IMR-90 (cell line): ENCODE measurements at regions not wholly inside any gene's neighbourhood (a gene's known extent, or its start where the extent isn't known, plus 50 kb on each side); places are given as distances from the start of the nearest gene placed in this dataset.

Experiments used
- ATAC-seq: fragments of 200-7000 bp; cut with Tn5 transposase; 2 replicates; pipeline ENCODE4 v1.9.1; 2020; ENCODE audit warnings: low read depth, mild to moderate bottlenecking, moderate library complexity
- BruUV-seq: library from RNA; stranded (reverse); fragments of 400-500 nt; replicated peaks from 2 replicates; lab custom pipeline; 2021; lab: Mats Ljungman, UMichigan
- CTCF ChIA-PET: fragments of 300-600 bp; formaldehyde crosslinking; extraction: SDS; loops from one replicate; lab custom pipeline; 2021; ENCODE audit warnings: antibody characterized with exemption; lab: Yijun Ruan, JAX
- POLR2A ChIA-PET: fragments of 300-600 bp; sonication (Branson Sonifier 250); formaldehyde crosslinking; loops from one replicate; lab custom pipeline; 2022; ENCODE audit warnings: antibody characterized with exemption; ENCODE audit not compliant: unreplicated experiment; lab: Charles Lee
- DNase-seq: peaks from one replicate; pipeline ENCODE4 v3.0.0; 2013
- H2AFZ ChIP-seq: replicated peaks from 2 replicates; pipeline ENCODE3; 2013; ENCODE audit warnings: low read length, mild to moderate bottlenecking; ENCODE audit not compliant: poor library complexity
- H2AK5ac ChIP-seq: 2 replicates; pipeline ENCODE4 v1.6.1; 2013; ENCODE audit warnings: low read depth, low read length, inconsistent platforms
- H2AK9ac ChIP-seq: replicated peaks from 2 replicates; pipeline ENCODE3; 2013; ENCODE audit warnings: mild to moderate bottlenecking, low read depth, low read length, moderate library complexity; ENCODE audit not compliant: poor library complexity
- H2BK120ac ChIP-seq: 2 replicates; pipeline ENCODE4 v1.6.1; 2013; ENCODE audit warnings: low read depth, low read length, inconsistent platforms
- H2BK15ac ChIP-seq: 3 replicates; pipeline ENCODE4 v1.6.1; 2013; ENCODE audit warnings: low read depth, low read length, inconsistent platforms
- H2BK20ac ChIP-seq: 2 replicates; pipeline ENCODE4 v1.6.1; 2013; ENCODE audit warnings: low read depth, mild to moderate bottlenecking, inconsistent platforms, low read length, moderate library complexity
- H2BK5ac ChIP-seq: 2 replicates; pipeline ENCODE4 v1.6.1; 2013; ENCODE audit warnings: mild to moderate bottlenecking, low read depth, low read length, inconsistent platforms; ENCODE audit not compliant: poor library complexity, severe bottlenecking
- H3K14ac ChIP-seq: replicated peaks from 2 replicates; pipeline ENCODE4 v1.6.1; 2013; ENCODE audit warnings: low read depth, low read length, inconsistent platforms
- H3K18ac ChIP-seq: 2 replicates; pipeline ENCODE4 v1.6.1; 2013; ENCODE audit warnings: low read depth, low read length, control low read depth
- H3K23ac ChIP-seq: 2 replicates; pipeline ENCODE4 v1.6.1; 2013; ENCODE audit warnings: low read depth, low read length, inconsistent platforms
- H3K27ac ChIP-seq: 2 replicates; pipeline ENCODE4 v1.5.1; 2013; ENCODE audit warnings: mild to moderate bottlenecking, control low read depth, low read length; ENCODE audit not compliant: insufficient read depth
- H3K27me3 ChIP-seq: 2 replicates; pipeline ENCODE4 v1.6.1; 2013; ENCODE audit warnings: low read length; ENCODE audit not compliant: control insufficient read depth, insufficient read depth
- H3K36me3 ChIP-seq: 2 replicates; pipeline ENCODE4 v1.6.1; 2013; ENCODE audit warnings: low read length, mixed read lengths; ENCODE audit not compliant: control insufficient read depth, insufficient read depth
- H3K4ac ChIP-seq: 2 replicates; pipeline ENCODE4 v1.6.1; 2013; ENCODE audit warnings: low read depth, low read length, inconsistent platforms
- H3K4me1 ChIP-seq: 2 replicates; pipeline ENCODE4 v1.6.1; 2013; ENCODE audit warnings: low read length, mixed read lengths; ENCODE audit not compliant: control insufficient read depth, insufficient read depth
- H3K4me2 ChIP-seq: 2 replicates; pipeline ENCODE4 v1.6.1; 2013; ENCODE audit warnings: low read depth, mild to moderate bottlenecking, control low read depth, low read length, moderate library complexity
- H3K4me3 ChIP-seq: 2 replicates; pipeline ENCODE4 v1.5.1; 2013; ENCODE audit warnings: low read depth, mild to moderate bottlenecking, control low read depth, low read length, moderate library complexity; ENCODE audit not compliant: insufficient read depth
- H3K56ac ChIP-seq: 2 replicates; pipeline ENCODE4 v1.6.1; 2013; ENCODE audit warnings: low read length, inconsistent platforms; ENCODE audit not compliant: insufficient read depth; ENCODE audit errors: extremely low read depth
- H3K79me1 ChIP-seq, 2 experiments: 2 replicates each; pipeline ENCODE4 v1.6.1; 2013; ENCODE audit warnings: low read length in 2 of 2, inconsistent platforms in 1 of 2, low read depth in 1 of 2
- H3K9ac ChIP-seq: 2 replicates; pipeline ENCODE4 v1.6.1; 2013; ENCODE audit warnings: low read depth, low read length, control low read depth
- H3K9me1 ChIP-seq: 2 replicates; pipeline ENCODE4 v1.6.1; 2013; ENCODE audit warnings: low read length, inconsistent platforms; ENCODE audit not compliant: insufficient read depth
- H3K9me3 ChIP-seq: 2 replicates; pipeline ENCODE4 v1.6.1; 2013; ENCODE audit warnings: low read length; ENCODE audit not compliant: control insufficient read depth, insufficient read depth
- H4K20me1 ChIP-seq: 2 replicates; pipeline ENCODE4 v1.6.1; 2013; ENCODE audit warnings: low read length, inconsistent platforms; ENCODE audit not compliant: insufficient read depth
- H4K5ac ChIP-seq: 2 replicates; pipeline ENCODE4 v1.6.1; 2013; ENCODE audit warnings: mild to moderate bottlenecking, low read depth, low read length, control low read depth
- H4K8ac ChIP-seq, 2 experiments: 2 replicates each; pipeline ENCODE4 v1.6.1; 2013; ENCODE audit warnings: low read depth in 2 of 2, low read length in 2 of 2, control low read depth in 1 of 2, inconsistent platforms in 1 of 2
- H4K91ac ChIP-seq: 2 replicates; pipeline ENCODE4 v1.6.1; 2013; ENCODE audit warnings: low read depth, low read length, inconsistent platforms; ENCODE audit not compliant: insufficient read depth
- BHLHE40 ChIP-seq: fragments of 150-350 bp; IDR thresholded peaks from 2 replicates; pipeline ENCODE4 v1.6.1; 2016; ENCODE audit warnings: mild to moderate bottlenecking, low read depth, low read length
- CEBPB ChIP-seq: IDR thresholded peaks from 2 replicates; pipeline ENCODE4 v1.6.1; 2012; ENCODE audit warnings: low read depth, low read length, improper control_type of control experiment
- CHD1 ChIP-seq: IDR thresholded peaks from 2 replicates; pipeline ENCODE4 v1.6.1; 2012; ENCODE audit warnings: low read depth, low read length, improper control_type of control experiment
- CTCF ChIP-seq: conservative IDR thresholded peaks from 2 replicates; pipeline ENCODE4 v1.5.1; 2012; ENCODE audit warnings: mild to moderate bottlenecking, low read depth, low read length, improper control_type of control experiment
- ELK1 ChIP-seq: fragments of 150-350 bp; IDR thresholded peaks from 2 replicates; pipeline ENCODE4 v1.6.1; 2016; ENCODE audit warnings: low read depth, mild to moderate bottlenecking, low read length, moderate library complexity, borderline replicate concordance
- FOS ChIP-seq: fragments of 150-350 bp; IDR thresholded peaks from 2 replicates; pipeline ENCODE4 v1.6.1; 2016; ENCODE audit warnings: low read depth, low read length
- MAFK ChIP-seq: IDR thresholded peaks from 2 replicates; pipeline ENCODE4 v1.6.1; 2012; ENCODE audit warnings: low read depth, low read length, improper control_type of control experiment
- MAZ ChIP-seq: IDR thresholded peaks from 2 replicates; pipeline ENCODE4 v1.6.1; 2012; ENCODE audit warnings: low read depth, mild to moderate bottlenecking, low read length, improper control_type of control experiment, moderate library complexity, borderline replicate concordance
- MXI1 ChIP-seq: IDR thresholded peaks from 2 replicates; pipeline ENCODE4 v1.6.1; 2012; ENCODE audit warnings: low read depth, mild to moderate bottlenecking, low read length, moderate library complexity, borderline replicate concordance
- NFE2L2 ChIP-seq: fragments of 150-350 bp; IDR thresholded peaks from 2 replicates; pipeline ENCODE4 v1.6.1; 2016; ENCODE audit warnings: low read depth, mild to moderate bottlenecking, low read length
- POLR2A ChIP-seq: IDR thresholded peaks from 2 replicates; pipeline ENCODE4 v1.6.1; 2012; ENCODE audit warnings: mild to moderate bottlenecking, low read depth, low read length
- RAD21 ChIP-seq: IDR thresholded peaks from 2 replicates; pipeline ENCODE4 v1.6.1; 2012; ENCODE audit warnings: low read length, improper control_type of control experiment
- RCOR1 ChIP-seq: IDR thresholded peaks from 2 replicates; pipeline ENCODE4 v1.6.1; 2012; ENCODE audit warnings: mild to moderate bottlenecking, low read length, improper control_type of control experiment; ENCODE audit not compliant: insufficient replicate concordance
- RFX5 ChIP-seq: IDR thresholded peaks from 2 replicates; pipeline ENCODE4 v1.8.0; 2012; ENCODE audit warnings: low read depth, mild to moderate bottlenecking, low read length, moderate library complexity
- SMC3 ChIP-seq: fragments of 150-350 bp; IDR thresholded peaks from 2 replicates; pipeline ENCODE4 v1.6.1; 2016; ENCODE audit warnings: low read depth, mild to moderate bottlenecking, antibody characterized with exemption, low read length, moderate library complexity
- USF2 ChIP-seq: fragments of 150-350 bp; IDR thresholded peaks from 2 replicates; pipeline ENCODE4 v1.6.1; 2017; ENCODE audit warnings: mild to moderate bottlenecking, antibody characterized with exemption, low read length, low read depth
- WGBS, 2 experiments: methylation state at CpG; one replicate each; pipeline versions ENCODE4 v1.1.5 to v1.1.7; 2013; ENCODE audit warnings: missing lambda C conversion rate in 2 of 2; ENCODE audit not compliant: insufficient read length in 1 of 2; ENCODE audit errors: extremely low coverage in 2 of 2; 5-methylcytosine and 5-hydroxymethylcytosine counted together
- dilution Hi-C: fragments of 300-500 bp; cut with HindIII; formaldehyde crosslinking; loops from one replicate; pipeline ENCODE4 v1.14.3; 2018; ENCODE audit warnings: low sequenced_read_pairs; ENCODE audit not compliant: unreplicated experiment
- in situ Hi-C: fragments of 300-500 bp; cut with MboI; formaldehyde crosslinking; loops from 3 replicates; pipeline ENCODE4 v1.14.3; 2019; ENCODE audit warnings: low sequenced_read_pairs, inconsistent platforms, mixed read lengths
- intact Hi-C: fragments of 100-400 bp; cut with micrococcal nuclease; formaldehyde crosslinking; loops from 2 replicates; pipeline ENCODE4 v1.10.0; 2022

GRCh38 chr3:197615430-197615829 lies 59.7 kb upstream of the BDH1 start:
- H2BK5ac ChIP-seq, result no peak overlapping the region
- H3K79me1 ChIP-seq, result peaks cover 8 to 11% of the 10 kb centered on the region in 2 experiments; a peak in 2 of 4 replicates
- no TSS peak for BruUV-seq
- H3K4me2 ChIP-seq, result no peak overlapping the region
- H3K9ac ChIP-seq, result no peak overlapping the region
- no peaks in the 10 kb centered on the region for H3K4me1 ChIP-seq
- in situ Hi-C loops, result no loop called here
- intact Hi-C loops, result no loop called here
- H3K27ac ChIP-seq, result no peak overlapping the region
- H3K27me3 ChIP-seq, result no peaks in the 10 kb centered on the region
- ChIA-PET CTCF (interaction anchor here (2.2 kb wide), 1 partner anchor 16 kb away, joined by 8 read pairs; no protein-coding TSS in a partner anchor), POLR2A (interaction anchor here (0.6 kb wide), 1 partner anchor 318 kb away, joined by 3 read pairs; no protein-coding TSS in a partner anchor)
- H3K36me3 ChIP-seq, result peaks cover 38% of the 10 kb centered on the region
- TF ChIP-seq ELK1, result no peak
- TF ChIP-seq BHLHE40, result no peak
- no peak for TF ChIP-seq CHD1
- TF ChIP-seq SMC3, result no peak
- no peak for TF ChIP-seq MAZ
- TF ChIP-seq POLR2A, result no peak
- TF ChIP-seq CTCF, result no peak
- TF ChIP-seq FOS, result no peak
- no peak for TF ChIP-seq USF2
- no peak for TF ChIP-seq RAD21
- no peak for TF ChIP-seq NFE2L2
- TF ChIP-seq RFX5, result no peak
- TF ChIP-seq CEBPB, result no peak
- no peak for TF ChIP-seq MXI1
- TF ChIP-seq RCOR1, result no peak
- TF ChIP-seq MAFK, result no peak
- H3K56ac ChIP-seq, result no peak overlapping the region
- H3K23ac ChIP-seq, result no peak overlapping the region
- WGBS, 2 experiments, result no CpG with 5 or more reads among the region's 3 CpGs
- no peak overlapping the region for H3K14ac ChIP-seq
- no peak overlapping the region for H3K4ac ChIP-seq
- H4K91ac ChIP-seq, result no peak overlapping the region
- no peak overlapping the region for H2BK15ac ChIP-seq
- no peak overlapping the region for H4K8ac ChIP-seq
- no peaks in the 10 kb centered on the region for H3K9me1 ChIP-seq
- no peaks in the 10 kb centered on the region for H3K9me3 ChIP-seq
- no peak overlapping the region for H2AFZ ChIP-seq
- DNase-seq (no peak), ATAC-seq (no peak)
- no peak overlapping the region for H3K18ac ChIP-seq
- dilution Hi-C loops, result no loop called here
- H2BK120ac ChIP-seq, result no peak overlapping the region
- 0 out of 2 replicates have a peak, but pooled peaks cover 7% of the 10 kb centered on the region for H4K20me1 ChIP-seq
- H2AK9ac ChIP-seq, result no peak overlapping the region
- H2AK5ac ChIP-seq, result no peak overlapping the region
- H4K5ac ChIP-seq, result no peak overlapping the region
- H2BK20ac ChIP-seq, result no peak overlapping the region
- H3K4me3 ChIP-seq, result no peak overlapping the region
